ENCODE measurements at regions not wholly inside any gene's neighbourhood (a gene's known extent, or its start where the extent isn't known, plus 50 kb on each side); places are given as distances from the start of the nearest gene placed in this dataset.

DNA sequence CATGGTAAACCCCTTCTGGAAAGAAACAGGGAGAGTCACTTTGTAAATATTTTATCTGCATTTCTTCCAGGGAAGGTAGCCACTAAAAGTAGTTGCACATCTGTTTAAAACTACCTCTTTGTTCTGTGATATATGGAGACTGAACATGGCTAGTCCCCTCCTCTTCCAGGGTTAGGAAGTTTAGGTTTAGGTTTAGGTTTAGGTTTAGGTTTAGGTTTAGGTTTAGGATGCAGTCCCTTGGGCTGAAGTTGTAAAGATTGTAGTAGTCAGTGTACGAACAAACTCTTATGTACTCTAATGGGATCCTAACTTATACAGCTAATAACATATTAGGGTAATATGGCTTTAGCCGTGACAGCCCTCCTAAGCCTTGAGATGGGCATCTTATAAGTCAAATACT is 880.2 kb upstream of the TMEFF2 start:
- POLR2A ChIA-PET (ENCODE audit: partially characterized antibody) = no interaction called here
- Histone ChIP-seq H3K27ac (ENCODE audit: low read depth, low read length) (no peak overlapping the region), H2BK5ac (ENCODE audit: low read depth, low read length) (no peak overlapping the region), H3K27me3 (replicated peaks in 1 of 4; ENCODE audit: control insufficient read depth in 3 of 4, extremely low read depth in 1 of 4, insufficient read depth in 3 of 4, low read length in 3 of 4) (no peaks in the 10 kb centered on the region), H3K4me2 (ENCODE audit: insufficient read depth in 1 of 2, low read depth in 2 of 2, low read length in 2 of 2) (no peak overlapping the region), H3K9ac (replicated peaks in 1 of 4; ENCODE audit: extremely low read depth in 1 of 4, low read depth in 3 of 4, low read length in 3 of 4) (no peak overlapping the region), H3K9me3 (ENCODE audit: insufficient read depth in 2 of 2, low read depth in 1 of 2, low read length in 1 of 2) (peaks cover 5 to 6% of the 10 kb centered on the region in 2 experiments; a peak in 2 of 4 replicates), H3K4me3 (ENCODE audit: extremely low read depth in 1 of 4, insufficient read depth in 2 of 4, low read depth in 3 of 4, low read length in 4 of 4) (no peak overlapping the region), H4K91ac (replicated peaks; ENCODE audit: insufficient read length, low read length) (no peak overlapping the region), H3K18ac (ENCODE audit: extremely low read depth, low read length) (no peak overlapping the region), H3K23me2 (ENCODE audit: low read depth, low read length) (no peaks in the 10 kb centered on the region), H3K14ac (ENCODE audit: insufficient read length) (no peak overlapping the region), H4K5ac (ENCODE audit: insufficient read length, low read depth, low read length) (no peak overlapping the region), H2BK120ac (replicated peaks; ENCODE audit: low read depth, low read length) (no peak overlapping the region), H3K79me2 (ENCODE audit: control insufficient read depth in 1 of 2, insufficient read depth in 2 of 2, low read length in 2 of 2) (no peaks in the 10 kb centered on the region), H4K8ac (ENCODE audit: extremely low read depth, insufficient read depth, low read length) (no peak overlapping the region), H2BK15ac (ENCODE audit: low read length) (no peak overlapping the region), H2BK20ac (ENCODE audit: low read length) (no peak overlapping the region), H4K20me1 (replicated peaks in 1 of 2; ENCODE audit: control insufficient read depth in 1 of 2, insufficient read depth in 2 of 2, low read length in 2 of 2) (no peaks in the 10 kb centered on the region), H3K79me1 (ENCODE audit: low read depth, low read length) (no peaks in the 10 kb centered on the region), H2BK12ac (ENCODE audit: low read depth, low read length) (no peak overlapping the region), H3K23ac (ENCODE audit: insufficient read length) (no peak overlapping the region), H2AFZ (ENCODE audit: low read length) (no peak overlapping the region), H3K4ac (replicated peaks; ENCODE audit: insufficient read length, low read depth, low read length) (no peak overlapping the region), H2AK5ac (ENCODE audit: low read depth, low read length) (no peak overlapping the region), H3K4me1 (replicated peaks in 1 of 4; ENCODE audit: control insufficient read depth in 3 of 4, insufficient read depth in 4 of 4, low read length in 3 of 4) (no peaks in the 10 kb centered on the region), H3K56ac (replicated peaks; ENCODE audit: insufficient read length, low read depth, low read length) (no peak overlapping the region), H3K36me3 (ENCODE audit: control insufficient read depth in 2 of 4, insufficient read depth in 4 of 4, low read length in 3 of 4) (no peaks in the 10 kb centered on the region)
- TF ChIP-seq, protein P1, sequence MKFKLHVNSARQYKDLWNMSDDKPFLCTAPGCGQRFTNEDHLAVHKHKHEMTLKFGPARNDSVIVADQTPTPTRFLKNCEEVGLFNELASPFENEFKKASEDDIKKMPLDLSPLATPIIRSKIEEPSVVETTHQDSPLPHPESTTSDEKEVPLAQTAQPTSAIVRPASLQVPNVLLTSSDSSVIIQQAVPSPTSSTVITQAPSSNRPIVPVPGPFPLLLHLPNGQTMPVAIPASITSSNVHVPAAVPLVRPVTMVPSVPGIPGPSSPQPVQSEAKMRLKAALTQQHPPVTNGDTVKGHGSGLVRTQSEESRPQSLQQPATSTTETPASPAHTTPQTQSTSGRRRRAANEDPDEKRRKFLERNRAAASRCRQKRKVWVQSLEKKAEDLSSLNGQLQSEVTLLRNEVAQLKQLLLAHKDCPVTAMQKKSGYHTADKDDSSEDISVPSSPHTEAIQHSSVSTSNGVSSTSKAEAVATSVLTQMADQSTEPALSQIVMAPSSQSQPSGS (IDR thresholded peaks at IDR 0.05; ENCODE audit: low read length) = no peak
- TF ChIP-seq SIRT6 (IDR thresholded peaks at IDR 0.05; ENCODE audit: low read length) = no peak
- TF ChIP-seq RAD21 (IDR thresholded peaks at IDR 0.05 in 1 of 2, conservative IDR thresholded peaks at IDR 0.05 in 1 of 2; ENCODE audit: low read depth in 2 of 2, low read length in 2 of 2) = no peak
- no peak for TF ChIP-seq SIN3A (conservative IDR thresholded peaks at IDR 0.05 in 1 of 2, IDR thresholded peaks at IDR 0.05 in 1 of 2; ENCODE audit: low read depth in 1 of 2, low read length in 2 of 2)
- TF ChIP-seq BCL11A (IDR thresholded peaks at IDR 0.05; ENCODE audit: low read depth in 2 of 2, low read length in 2 of 2) = no peak
- TF ChIP-seq, protein P2, sequence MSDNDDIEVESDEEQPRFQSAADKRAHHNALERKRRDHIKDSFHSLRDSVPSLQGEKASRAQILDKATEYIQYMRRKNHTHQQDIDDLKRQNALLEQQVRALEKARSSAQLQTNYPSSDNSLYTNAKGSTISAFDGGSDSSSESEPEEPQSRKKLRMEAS (IDR thresholded peaks at IDR 0.05) = no peak
- DNase-seq (ENCODE audit: low read depth in 1 of 2, low spot score in 2 of 2) (no peak), FAIRE-seq (no peak)
- WGBS, 2 experiments (ENCODE audit: extremely low coverage in 1 of 2, insufficient coverage in 1 of 2, insufficient read length in 1 of 2, insufficient replicate concordance in 2 of 2, low coverage in 1 of 2, low lambda C conversion rate in 2 of 2, missing lambda C conversion rate in 1 of 2) = 87% methylated on average over 2 of the region's 2 CpGs; no CpG with 5 or more reads in 1 of the 2 experiments
- CTCF ChIA-PET (ENCODE audit: partially characterized antibody) = interaction anchor here (0.6 to 0.8 kb wide), 2 partner anchors 10 to 284 kb away, joined by 3 read pairs; no protein-coding TSS in a partner anchor
